Peyer's patch (tissue), 4 donors: ENCODE measurements at regions not wholly inside any gene's neighbourhood (a gene's known extent, or its start where the extent isn't known, plus 50 kb on each side); places are given as distances from the start of the nearest gene placed in this dataset.

Experiments
- DNase-seq, 3 donors: peaks; one replicate each; pipeline ENCODE4 v3.0.0-alpha.2; 2017 to 2019
- H3K27ac ChIP-seq, 4 donors: fragments of 200-600 bp; sonication (generic); one replicate each; pipeline ENCODE4 v1.5.1; 2016 to 2019
- H3K27me3 ChIP-seq, 2 donors: fragments of 200-600 bp; sonication (generic); one replicate each; pipeline ENCODE4 v1.5.1; 2019
- H3K36me3 ChIP-seq, 3 donors: fragments of 200-600 bp; sonication (generic); one replicate each; pipeline ENCODE4 v1.5.1; 2016 to 2019
- H3K4me1 ChIP-seq, 4 donors: fragments of 200-600 bp; sonication (generic); one replicate each; pipeline ENCODE4 v1.5.1; 2016 to 2019
- H3K4me3 ChIP-seq, 4 donors: fragments of 200-600 bp; sonication (generic); 1 replicate in 3 of 4; 2 replicates in 1 of 4; pipeline ENCODE4 v1.5.1; 2016 to 2019; ENCODE audit warnings: mild to moderate bottlenecking in 1 of 4
- H3K9me3 ChIP-seq, 4 donors: fragments of 200-600 bp; sonication (generic); one replicate each; pipeline ENCODE4 v1.5.1; 2016 to 2019; ENCODE audit warnings: mild to moderate bottlenecking in 1 of 4
- CTCF ChIP-seq, 6 experiments: fragments of 450-650 bp in 4 of 6; fragments of 200-600 bp in 2 of 6; sonication (generic) in 1 of 6; IDR thresholded peaks; one replicate each; pipeline ENCODE4 v1.5.1; 2017 to 2019; ENCODE audit warnings: antibody characterized with exemption in 6 of 6, mild to moderate bottlenecking in 3 of 6, moderate library complexity in 1 of 6
- POLR2A ChIP-seq, 2 donors: fragments of 450-650 bp; IDR thresholded peaks; one replicate each; pipeline ENCODE4 v1.5.1; 2017; ENCODE audit warnings: antibody characterized with exemption in 2 of 2, mild to moderate bottlenecking in 2 of 2, moderate library complexity in 2 of 2

GRCh38 chr7:47085491-47086275 lies 496.2 kb downstream of the TNS3 start:
- no peak for DNase-seq
- Histone ChIP-seq H3K36me3 (no peaks in the 10 kb centered on the region), H3K27me3 (no peaks in the 10 kb centered on the region), H3K4me3 (no peak overlapping the region), H3K4me1 (peaks cover 0 to 5% (median 0%) of the 10 kb centered on the region in 4 donors), H3K9me3 (no peaks in the 10 kb centered on the region), H3K27ac (no peak overlapping the region)
- TF ChIP-seq POLR2A (IDR thresholded peaks at IDR 0.05) (no peak), CTCF (IDR thresholded peaks at IDR 0.05) (no peak)

- H3K9me3 ChIP-seq: no peaks in the 10 kb centered on the region
- H3K27ac ChIP-seq: no peak overlapping the region
- TF ChIP-seq POLR2A (IDR thresholded peaks at IDR 0.05): no peak
- TF ChIP-seq CTCF (IDR thresholded peaks at IDR 0.05): no peak
- H3K4me3 ChIP-seq: no peak overlapping the region
- no peaks in the 10 kb centered on the region for H3K36me3 ChIP-seq
- H3K4me1 ChIP-seq: peaks cover 0 to 5% (median 0%) of the 10 kb centered on the region in 4 donors
- DNase-seq: no peak
- H3K27me3 ChIP-seq: no peaks in the 10 kb centered on the region
These were observed 498.2 kb downstream of the TNS3 start for GRCh38 chr7:47083476-47084250.

GRCh38 chr7:47080816-47081215 lies 501.1 kb downstream of the TNS3 start:
- H3K27me3 ChIP-seq: no peaks in the 10 kb centered on the region
- H3K9me3 ChIP-seq: no peaks in the 10 kb centered on the region
- DNase-seq: no peak
- H3K4me3 ChIP-seq: no peak overlapping the region
- no peak for TF ChIP-seq POLR2A (IDR thresholded peaks at IDR 0.05)
- TF ChIP-seq CTCF (IDR thresholded peaks at IDR 0.05): no peak
- H3K4me1 ChIP-seq: peaks cover 0 to 5% (median 0%) of the 10 kb centered on the region in 4 donors
- H3K27ac ChIP-seq: no peak overlapping the region
- no peaks in the 10 kb centered on the region for H3K36me3 ChIP-seq

GRCh38 chr7:47078241-47078640 lies 503.7 kb downstream of the TNS3 start:
- peaks cover 0 to 10% (median 0%) of the 10 kb centered on the region in 4 donors for H3K4me1 ChIP-seq
- no peaks in the 10 kb centered on the region for H3K36me3 ChIP-seq
- no peak overlapping the region for H3K27ac ChIP-seq
- no peak for DNase-seq
- TF ChIP-seq POLR2A (IDR thresholded peaks at IDR 0.05): no peak
- TF ChIP-seq CTCF (IDR thresholded peaks at IDR 0.05): no peak
- no peaks in the 10 kb centered on the region for H3K9me3 ChIP-seq
- H3K27me3 ChIP-seq: no peaks in the 10 kb centered on the region
- no peak overlapping the region for H3K4me3 ChIP-seq

GRCh38 chr7:47074702-47075153 lies 507.2 kb downstream of the TNS3 start:
- H3K36me3 ChIP-seq: no peaks in the 10 kb centered on the region
- no peaks in the 10 kb centered on the region for H3K27me3 ChIP-seq
- H3K9me3 ChIP-seq: no peaks in the 10 kb centered on the region
- no peak for TF ChIP-seq CTCF (IDR thresholded peaks at IDR 0.05)
- no peak for TF ChIP-seq POLR2A (IDR thresholded peaks at IDR 0.05)
- H3K27ac ChIP-seq: no peak overlapping the region
- no peak for DNase-seq
- H3K4me1 ChIP-seq: peaks cover 0 to 5% (median 0%) of the 10 kb centered on the region in 4 donors
- H3K4me3 ChIP-seq: no peak overlapping the region
